ENCODE measurements at regions not wholly inside any gene's neighbourhood (a gene's known extent, or its start where the extent isn't known, plus 50 kb on each side); places are given as distances from the start of the nearest gene placed in this dataset.
A peak's percentile ranks its signal among the peaks of the same experiment; 100 is the strongest.

- Histone ChIP-seq H3K27ac (no peak overlapping the region), H3K4me1 (ENCODE audit: insufficient read depth) (peaks cover 11% of the 10 kb centered on the region), H3K27me3 (replicated peaks; ENCODE audit: insufficient read depth) (no peaks in the 10 kb centered on the region), H3K36me3 (ENCODE audit: low read depth) (no peaks in the 10 kb centered on the region), H4K20me1 (ENCODE audit: insufficient read depth) (no peaks in the 10 kb centered on the region), H3K9me3 (ENCODE audit: low read depth) (no peaks in the 10 kb centered on the region), H3K9ac (no peak overlapping the region), H3F3A (ENCODE audit: insufficient read depth) (peaks cover 9% of the 10 kb centered on the region; the same call in 1 of the 2 replicates), H3K4me3 (no peak overlapping the region), H2AFZ (0 out of 2 replicates have a peak overlapping the region, but pooled peaks have one; percentile 0), H3K9me2 (ENCODE audit: insufficient read depth) (no peaks in the 10 kb centered on the region), H3K4me2 (ENCODE audit: unreplicated experiment) (peak overlapping the region; percentile 17), H3K79me2 (ENCODE audit: insufficient read depth) (no peaks in the 10 kb centered on the region)
- WGBS, 2 experiments (ENCODE audit: low coverage in 1 of 2, low lambda C conversion rate in 2 of 2, missing lambda C conversion rate in 2 of 2): 32 to 35% methylated on average over 2 of the region's 2 CpGs
- DNase-seq: peak; percentile 34
- in situ Hi-C loops (cut with MboI): no loop called here
- TF ChIP-seq EZH2 (IDR thresholded peaks at IDR 0.05; ENCODE audit: insufficient read depth, poor library complexity, severe bottlenecking): no peak
- TF ChIP-seq EZH2phosphoT487 (IDR thresholded peaks at IDR 0.05; ENCODE audit: insufficient read depth, low read depth): no peak
These were observed 76.2 kb upstream of the IRS2 start for GRCh38 chr13:109862627-109863026.

GRCh38 chr13:109859898-109860297, 73.5 kb upstream of the IRS2 start:
- Histone ChIP-seq H3K4me1 (ENCODE audit: insufficient read depth) (peaks cover 11% of the 10 kb centered on the region), H3K27me3 (replicated peaks; ENCODE audit: insufficient read depth) (peaks cover 14% of the 10 kb centered on the region), H3K79me2 (ENCODE audit: insufficient read depth) (no peaks in the 10 kb centered on the region), H2AFZ (no peak overlapping the region), H3K36me3 (ENCODE audit: low read depth) (no peaks in the 10 kb centered on the region), H3F3A (ENCODE audit: insufficient read depth) (peaks cover 9% of the 10 kb centered on the region; the same call in 1 of the 2 replicates), H3K4me2 (ENCODE audit: unreplicated experiment) (no peak overlapping the region), H3K9me2 (ENCODE audit: insufficient read depth) (no peaks in the 10 kb centered on the region), H3K4me3 (no peak overlapping the region), H3K27ac (no peak overlapping the region), H3K9me3 (ENCODE audit: low read depth) (no peaks in the 10 kb centered on the region), H3K9ac (no peak overlapping the region), H4K20me1 (ENCODE audit: insufficient read depth) (no peaks in the 10 kb centered on the region)
- no peak for DNase-seq
- 84 to 85% methylated on average over 3 of the region's 3 CpGs for WGBS, 2 experiments (ENCODE audit: low coverage in 1 of 2, low lambda C conversion rate in 2 of 2, missing lambda C conversion rate in 2 of 2)
- in situ Hi-C loops (cut with MboI): no loop called here
- TF ChIP-seq EZH2phosphoT487 (IDR thresholded peaks at IDR 0.05; ENCODE audit: insufficient read depth, low read depth) (no peak), EZH2 (IDR thresholded peaks at IDR 0.05; ENCODE audit: insufficient read depth, poor library complexity, severe bottlenecking) (no peak)

GRCh38 chr13:109859216-109859835, 72.9 kb upstream of the IRS2 start:
- whole genome bisulfite sequencing, 2 experiments (ENCODE audit: low coverage in 1 of 2, low lambda C conversion rate in 2 of 2, missing lambda C conversion rate in 2 of 2): 63 to 66% methylated on average over 8 of the region's 8 CpGs
- Histone ChIP-seq H4K20me1 (ENCODE audit: insufficient read depth) (no peaks in the 10 kb centered on the region), H3K79me2 (ENCODE audit: insufficient read depth) (no peaks in the 10 kb centered on the region), H3K27ac (no peak overlapping the region), H2AFZ (no peak overlapping the region), H3K36me3 (ENCODE audit: low read depth) (no peaks in the 10 kb centered on the region), H3K9me3 (ENCODE audit: low read depth) (no peaks in the 10 kb centered on the region), H3F3A (ENCODE audit: insufficient read depth) (peaks cover 9% of the 10 kb centered on the region; the same call in 1 of the 2 replicates), H3K4me3 (no peak overlapping the region), H3K9ac (no peak overlapping the region), H3K4me2 (ENCODE audit: unreplicated experiment) (no peak overlapping the region), H3K9me2 (ENCODE audit: insufficient read depth) (no peaks in the 10 kb centered on the region), H3K4me1 (ENCODE audit: insufficient read depth) (peaks cover 11% of the 10 kb centered on the region), H3K27me3 (replicated peaks; ENCODE audit: insufficient read depth) (peaks cover 14% of the 10 kb centered on the region)
- DNase-seq: no peak
- TF ChIP-seq EZH2phosphoT487 (IDR thresholded peaks at IDR 0.05; ENCODE audit: insufficient read depth, low read depth) (no peak), EZH2 (IDR thresholded peaks at IDR 0.05; ENCODE audit: insufficient read depth, poor library complexity, severe bottlenecking) (no peak)
- in situ Hi-C loops (cut with MboI): no loop called here

- in situ Hi-C loops (cut with MboI): no loop called here
- H3K36me3 ChIP-seq (ENCODE audit: low read depth): no peaks in the 10 kb centered on the region
- no peak overlapping the region for H3K4me3 ChIP-seq
- H3K4me1 ChIP-seq (ENCODE audit: insufficient read depth): peaks cover 11% of the 10 kb centered on the region
- H3F3A ChIP-seq (ENCODE audit: insufficient read depth): peaks cover 9% of the 10 kb centered on the region; the same call in 1 of the 2 replicates
- no peaks in the 10 kb centered on the region for H3K79me2 ChIP-seq (ENCODE audit: insufficient read depth)
- H3K27me3 ChIP-seq (replicated peaks; ENCODE audit: insufficient read depth): peaks cover 14% of the 10 kb centered on the region
- no peak overlapping the region for H3K4me2 ChIP-seq (ENCODE audit: unreplicated experiment)
- no peaks in the 10 kb centered on the region for H4K20me1 ChIP-seq (ENCODE audit: insufficient read depth)
- H3K9ac ChIP-seq: no peak overlapping the region
- no peaks in the 10 kb centered on the region for H3K9me2 ChIP-seq (ENCODE audit: insufficient read depth)
- H3K27ac ChIP-seq: no peak overlapping the region
- no peak overlapping the region for H2AFZ ChIP-seq
- TF ChIP-seq EZH2phosphoT487 (IDR thresholded peaks at IDR 0.05; ENCODE audit: insufficient read depth, low read depth): no peak
- no peak for TF ChIP-seq EZH2 (IDR thresholded peaks at IDR 0.05; ENCODE audit: insufficient read depth, poor library complexity, severe bottlenecking)
- DNase-seq: no peak
- 71 to 75% methylated on average over 7 of the region's 7 CpGs for WGBS, 2 experiments (ENCODE audit: low coverage in 1 of 2, low lambda C conversion rate in 2 of 2, missing lambda C conversion rate in 2 of 2)
- no peaks in the 10 kb centered on the region for H3K9me3 ChIP-seq (ENCODE audit: low read depth)
These were observed 71.9 kb upstream of the IRS2 start for GRCh38 chr13:109858319-109858718.

All from GM23248 (cell line).